Ishikawa (cell line): ENCODE measurements at regions not wholly inside any gene's neighbourhood (a gene's known extent, or its start where the extent isn't known, plus 50 kb on each side); places are given as distances from the start of the nearest gene placed in this dataset.

Experiments
- CEBPB ChIP-seq: IDR thresholded peaks from 2 replicates; pipeline ENCODE4 v1.6.1; 2012
- FOXM1 ChIP-seq: IDR thresholded peaks from 2 replicates; pipeline ENCODE4 v1.6.1; 2012; ENCODE audit warnings: low read depth, borderline replicate concordance
- RAD21 ChIP-seq: IDR thresholded peaks from 2 replicates; pipeline ENCODE4 v1.6.1; 2012; ENCODE audit warnings: low read depth
- TEAD4 ChIP-seq: IDR thresholded peaks from 2 replicates; pipeline ENCODE4 v1.6.1; 2012
- TF ChIP-seq, protein P1 (sequence below): IDR thresholded peaks from 2 replicates; pipeline ENCODE4 v1.6.1; 2012; ENCODE audit warnings: low read depth, mild to moderate bottlenecking
- TF ChIP-seq, protein P2 (sequence below): IDR thresholded peaks from 2 replicates; pipeline ENCODE4 v1.6.1; 2012
- TF ChIP-seq, protein P3 (sequence below): IDR thresholded peaks from 2 replicates; pipeline ENCODE4 v1.6.1; 2012

GRCh38 chr15:20295238-20295811, 246.3 kb downstream of the GOLGA6L6 start:
- TF ChIP-seq RAD21 (no peak), CEBPB (no peak), TEAD4 (no peak), FOXM1 (no peak)
- TF ChIP-seq, protein P1, sequence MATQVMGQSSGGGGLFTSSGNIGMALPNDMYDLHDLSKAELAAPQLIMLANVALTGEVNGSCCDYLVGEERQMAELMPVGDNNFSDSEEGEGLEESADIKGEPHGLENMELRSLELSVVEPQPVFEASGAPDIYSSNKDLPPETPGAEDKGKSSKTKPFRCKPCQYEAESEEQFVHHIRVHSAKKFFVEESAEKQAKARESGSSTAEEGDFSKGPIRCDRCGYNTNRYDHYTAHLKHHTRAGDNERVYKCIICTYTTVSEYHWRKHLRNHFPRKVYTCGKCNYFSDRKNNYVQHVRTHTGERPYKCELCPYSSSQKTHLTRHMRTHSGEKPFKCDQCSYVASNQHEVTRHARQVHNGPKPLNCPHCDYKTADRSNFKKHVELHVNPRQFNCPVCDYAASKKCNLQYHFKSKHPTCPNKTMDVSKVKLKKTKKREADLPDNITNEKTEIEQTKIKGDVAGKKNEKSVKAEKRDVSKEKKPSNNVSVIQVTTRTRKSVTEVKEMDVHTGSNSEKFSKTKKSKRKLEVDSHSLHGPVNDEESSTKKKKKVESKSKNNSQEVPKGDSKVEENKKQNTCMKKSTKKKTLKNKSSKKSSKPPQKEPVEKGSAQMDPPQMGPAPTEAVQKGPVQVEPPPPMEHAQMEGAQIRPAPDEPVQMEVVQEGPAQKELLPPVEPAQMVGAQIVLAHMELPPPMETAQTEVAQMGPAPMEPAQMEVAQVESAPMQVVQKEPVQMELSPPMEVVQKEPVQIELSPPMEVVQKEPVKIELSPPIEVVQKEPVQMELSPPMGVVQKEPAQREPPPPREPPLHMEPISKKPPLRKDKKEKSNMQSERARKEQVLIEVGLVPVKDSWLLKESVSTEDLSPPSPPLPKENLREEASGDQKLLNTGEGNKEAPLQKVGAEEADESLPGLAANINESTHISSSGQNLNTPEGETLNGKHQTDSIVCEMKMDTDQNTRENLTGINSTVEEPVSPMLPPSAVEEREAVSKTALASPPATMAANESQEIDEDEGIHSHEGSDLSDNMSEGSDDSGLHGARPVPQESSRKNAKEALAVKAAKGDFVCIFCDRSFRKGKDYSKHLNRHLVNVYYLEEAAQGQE = no peak
- TF ChIP-seq, protein P2, sequence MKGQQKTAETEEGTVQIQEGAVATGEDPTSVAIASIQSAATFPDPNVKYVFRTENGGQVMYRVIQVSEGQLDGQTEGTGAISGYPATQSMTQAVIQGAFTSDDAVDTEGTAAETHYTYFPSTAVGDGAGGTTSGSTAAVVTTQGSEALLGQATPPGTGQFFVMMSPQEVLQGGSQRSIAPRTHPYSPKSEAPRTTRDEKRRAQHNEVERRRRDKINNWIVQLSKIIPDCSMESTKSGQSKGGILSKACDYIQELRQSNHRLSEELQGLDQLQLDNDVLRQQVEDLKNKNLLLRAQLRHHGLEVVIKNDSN = no peak
- TF ChIP-seq, protein P3, sequence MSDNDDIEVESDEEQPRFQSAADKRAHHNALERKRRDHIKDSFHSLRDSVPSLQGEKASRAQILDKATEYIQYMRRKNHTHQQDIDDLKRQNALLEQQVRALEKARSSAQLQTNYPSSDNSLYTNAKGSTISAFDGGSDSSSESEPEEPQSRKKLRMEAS = no peak
